Thoracic aorta (tissue), 2 donors: ENCODE measurements at regions not wholly inside any gene's neighbourhood (a gene's known extent, or its start where the extent isn't known, plus 50 kb on each side); places are given as distances from the start of the nearest gene placed in this dataset.

ENCODE experiments used
- ATAC-seq: fragments of 150-250 bp; one replicate; pipeline ENCODE4 v1.8.0; 2017; ENCODE audit warnings: low read depth; ENCODE audit not compliant: insufficient number of reproducible peaks, low FRiP score
- DNase-seq: peaks from one replicate; pipeline ENCODE4 v3.0.0-alpha.2; 2020; ENCODE audit warnings: low spot score
- H3K27ac ChIP-seq, 2 donors: fragments of 200-600 bp; sonication (generic); 1 replicate in 1 of 2; 2 replicates in 1 of 2; pipeline ENCODE4 v1.5.1; 2016; ENCODE audit warnings: mild to moderate bottlenecking in 2 of 2, moderate library complexity in 2 of 2
- H3K27me3 ChIP-seq: fragments of 200-600 bp; sonication (generic); replicated peaks from 2 replicates; pipeline ENCODE4 v1.6.0; 2016; ENCODE audit warnings: mild to moderate bottlenecking; ENCODE audit not compliant: insufficient read depth
- H3K36me3 ChIP-seq: fragments of 200-600 bp; sonication (generic); one replicate; pipeline ENCODE4 v1.5.1; 2016
- H3K4me1 ChIP-seq, 2 donors: fragments of 200-600 bp; sonication (generic); 1 replicate in 1 of 2; 2 replicates in 1 of 2; pipeline versions ENCODE4 v1.5.1 to v1.6.0; 2016; ENCODE audit warnings: low read depth in 2 of 2, mild to moderate bottlenecking in 1 of 2; ENCODE audit not compliant: control insufficient read depth in 1 of 2
- H3K4me3 ChIP-seq: fragments of 200-600 bp; sonication (generic); 2 replicates; pipeline ENCODE4 v1.5.1; 2016; ENCODE audit warnings: mild to moderate bottlenecking
- H3K9me3 ChIP-seq: fragments of 200-600 bp; sonication (generic); 2 replicates; pipeline ENCODE4 v1.5.1; 2016
- CTCF ChIP-seq: fragments of 200-600 bp; sonication (generic); IDR thresholded peaks from one replicate; pipeline ENCODE4 v1.5.1; 2019; ENCODE audit warnings: antibody characterized with exemption

GRCh38 chr10:35998026-35998425, 355.9 kb upstream of the FZD8 start:
- Histone ChIP-seq H3K4me3 (no peak overlapping the region), H3K27me3 (no peaks in the 10 kb centered on the region), H3K27ac (no peak overlapping the region), H3K4me1 (no peaks in the 10 kb centered on the region), H3K36me3 (no peaks in the 10 kb centered on the region), H3K9me3 (no peaks in the 10 kb centered on the region)
- no peak for TF ChIP-seq CTCF
- DNase-seq (no peak), ATAC-seq (no peak)

- no peak overlapping the region for H3K27ac ChIP-seq
- ATAC-seq (no peak), DNase-seq (no peak)
- H3K36me3 ChIP-seq = no peaks in the 10 kb centered on the region
- TF ChIP-seq CTCF = no peak
- no peaks in the 10 kb centered on the region for H3K4me1 ChIP-seq
- H3K27me3 ChIP-seq = no peaks in the 10 kb centered on the region
- no peak overlapping the region for H3K4me3 ChIP-seq
- H3K9me3 ChIP-seq = no peaks in the 10 kb centered on the region
These were observed 353.4 kb upstream of the FZD8 start for GRCh38 chr10:35995485-35995884.

GRCh38 chr10:35993591-35994515, 351.8 kb upstream of the FZD8 start:
- Histone ChIP-seq H3K27ac (no peak overlapping the region), H3K9me3 (no peaks in the 10 kb centered on the region), H3K36me3 (no peaks in the 10 kb centered on the region), H3K4me3 (no peak overlapping the region), H3K4me1 (no peaks in the 10 kb centered on the region), H3K27me3 (no peaks in the 10 kb centered on the region)
- ATAC-seq (no peak), DNase-seq (no peak)
- TF ChIP-seq CTCF = no peak

- no peak for DNase-seq
- no peaks in the 10 kb centered on the region for H3K27me3 ChIP-seq
- no peaks in the 10 kb centered on the region for H3K9me3 ChIP-seq
- no peaks in the 10 kb centered on the region for H3K36me3 ChIP-seq
- peaks cover 4 to 6% of the 10 kb centered on the region in 2 donors for H3K4me1 ChIP-seq
- H3K27ac ChIP-seq = no peak overlapping the region
- TF ChIP-seq CTCF = no peak
- no peak overlapping the region for H3K4me3 ChIP-seq
- ATAC-seq = no peak
These were observed 350.0 kb upstream of the FZD8 start for GRCh38 chr10:35992107-35992506.

- H3K36me3 ChIP-seq = no peaks in the 10 kb centered on the region
- DNase-seq (no peak), ATAC-seq (no peak)
- H3K27me3 ChIP-seq = no peaks in the 10 kb centered on the region
- H3K27ac ChIP-seq = no peak overlapping the region
- H3K4me1 ChIP-seq = peaks cover 7 to 23% of the 10 kb centered on the region in 2 donors
- peak overlapping the region; percentile 2 for H3K4me3 ChIP-seq
- no peak for TF ChIP-seq CTCF
- no peaks in the 10 kb centered on the region for H3K9me3 ChIP-seq
These were observed 344.8 kb upstream of the FZD8 start for GRCh38 chr10:35986756-35987502.
